Gastroesophageal sphincter (tissue), 3 donors: ENCODE measurements at regions not wholly inside any gene's neighbourhood (a gene's known extent, or its start where the extent isn't known, plus 50 kb on each side); places are given as distances from the start of the nearest gene placed in this dataset.

Source experiments
- CTCF ChIP-seq, 4 experiments: fragments of 200-600 bp in 2 of 4; fragments of 450-650 bp in 2 of 4; sonication (generic) in 1 of 4; IDR thresholded peaks; one replicate each; pipeline ENCODE4 v1.5.1; 2017 to 2019; ENCODE audit warnings: antibody characterized with exemption in 4 of 4, mild to moderate bottlenecking in 2 of 4, moderate library complexity in 2 of 4
- EP300 ChIP-seq: sonication (generic); formaldehyde crosslinking; IDR thresholded peaks from one replicate; pipeline ENCODE4 v1.6.1; 2017; ENCODE audit warnings: antibody characterized with exemption, mild to moderate bottlenecking
- POLR2AphosphoS5 ChIP-seq: sonication (generic); formaldehyde crosslinking; IDR thresholded peaks from one replicate; pipeline ENCODE4 v1.6.1; 2017; ENCODE audit warnings: antibody characterized with exemption

DNA sequence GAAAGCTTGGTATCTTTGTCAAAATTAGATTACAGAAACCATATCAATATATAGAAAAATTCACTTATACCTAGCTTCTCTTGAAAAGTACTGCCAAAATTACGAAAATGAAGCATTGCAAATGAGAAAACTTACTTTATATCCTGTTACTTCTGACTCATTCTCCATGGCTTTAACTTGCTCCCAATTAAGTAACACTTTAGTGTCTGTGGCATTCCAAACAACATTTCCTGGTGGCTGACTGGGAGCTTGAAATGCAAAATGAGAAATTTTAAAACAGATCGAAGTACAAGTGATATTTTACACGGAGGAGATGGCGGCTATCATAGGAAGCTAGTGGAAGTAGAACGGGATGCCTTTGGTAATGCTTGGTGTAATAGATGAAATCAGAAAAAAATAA lies 347.3 kb downstream of the CNTN3 start:
- no peak for TF ChIP-seq CTCF (IDR thresholded peaks at IDR 0.05)
- TF ChIP-seq POLR2AphosphoS5 = no peak
- no peak for TF ChIP-seq EP300
